ENCODE measurements at regions not wholly inside any gene's neighbourhood (a gene's known extent, or its start where the extent isn't known, plus 50 kb on each side); places are given as distances from the start of the nearest gene placed in this dataset.

DNA sequence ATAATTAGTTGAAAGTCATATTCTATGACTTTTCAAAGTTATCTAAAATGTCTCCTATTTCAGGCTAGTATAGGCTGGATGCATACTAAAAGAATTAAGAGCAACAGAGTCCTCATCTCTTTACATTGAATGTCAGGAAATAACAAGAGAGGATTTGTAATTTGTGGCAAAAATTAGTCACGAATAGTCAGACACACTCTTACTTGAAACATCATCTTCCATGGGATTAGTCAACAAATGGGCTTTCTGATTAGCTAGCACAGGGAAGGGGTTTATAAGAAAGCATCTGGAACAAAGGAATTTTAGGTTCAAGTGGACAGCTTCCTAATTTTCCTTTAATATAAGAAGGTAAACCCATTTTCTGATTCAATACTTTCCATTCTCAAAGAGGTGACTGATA, 330.3 kb upstream of the MEX3C start:
- Histone ChIP-seq H3K4me3 (ENCODE audit: low read depth, low read length) (no peak overlapping the region), H3K27ac (ENCODE audit: insufficient read depth, low read length, poor library complexity, severe bottlenecking) (no peak overlapping the region), H3K9me3 (ENCODE audit: control insufficient read depth in 2 of 2, low read length in 2 of 2) (no peaks in the 10 kb centered on the region), H3K27me3 (ENCODE audit: control insufficient read depth, insufficient read depth, low read length) (no peaks in the 10 kb centered on the region), H3K36me3 (ENCODE audit: control insufficient read depth, insufficient read depth, low read length) (no peaks in the 10 kb centered on the region), H3K4me1 (ENCODE audit: control insufficient read depth, insufficient read depth, low read length, poor library complexity, severe bottlenecking) (no peaks in the 10 kb centered on the region)
- no peaks in the 10 kb centered on the region for H3K27me3 Mint-ChIP-seq
- peaks cover 0 to 1% (median 0%) of the 10 kb centered on the region in 4 donors for H3K4me1 Mint-ChIP-seq
- no peak overlapping the region for H3K4me3 Mint-ChIP-seq
- DNase-seq, result no peak
- no peak overlapping the region for H3K27ac Mint-ChIP-seq
- H3K9me3 Mint-ChIP-seq, result peaks cover 0 to 2% (median 0%) of the 10 kb centered on the region in 7 donors
- no peaks in the 10 kb centered on the region for H3K36me3 Mint-ChIP-seq
- ATAC-seq (ENCODE audit: low read depth in 2 of 2), result no peak

DNA sequence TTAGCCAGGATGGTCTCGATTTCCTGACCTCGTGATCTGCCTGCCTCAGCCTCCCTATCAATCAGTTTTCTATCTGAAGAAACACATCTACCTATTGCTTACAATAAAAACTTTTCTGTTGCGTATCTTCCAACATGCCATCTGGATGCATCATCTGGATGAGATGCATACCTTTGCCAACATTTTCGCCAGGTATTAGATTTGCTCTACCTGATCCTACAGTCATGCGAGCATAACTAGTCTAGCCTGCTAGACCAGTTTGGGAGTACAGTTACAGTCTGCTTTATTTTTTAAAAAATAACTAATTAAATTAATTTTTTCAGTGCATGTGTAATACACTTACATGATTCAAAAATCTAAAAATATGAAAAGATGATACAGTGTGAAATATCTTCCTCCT, 334.0 kb upstream of the MEX3C start:
- Mint-ChIP-seq H3K9me3 (peaks cover 0 to 2% (median 0%) of the 10 kb centered on the region in 7 donors), H3K27ac (no peak overlapping the region), H3K4me3 (no peak overlapping the region), H3K27me3 (no peaks in the 10 kb centered on the region), H3K4me1 (peaks cover 0 to 1% (median 0%) of the 10 kb centered on the region in 4 donors), H3K36me3 (no peaks in the 10 kb centered on the region)
- Histone ChIP-seq H3K27ac (ENCODE audit: insufficient read depth, low read length, poor library complexity, severe bottlenecking) (no peak overlapping the region), H3K36me3 (ENCODE audit: control insufficient read depth, insufficient read depth, low read length) (no peaks in the 10 kb centered on the region), H3K4me3 (ENCODE audit: low read depth, low read length) (no peak overlapping the region), H3K27me3 (ENCODE audit: control insufficient read depth, insufficient read depth, low read length) (no peaks in the 10 kb centered on the region), H3K9me3 (ENCODE audit: control insufficient read depth in 2 of 2, low read length in 2 of 2) (no peaks in the 10 kb centered on the region), H3K4me1 (ENCODE audit: control insufficient read depth, insufficient read depth, low read length, poor library complexity, severe bottlenecking) (no peaks in the 10 kb centered on the region)
- no peak for ATAC-seq (ENCODE audit: low read depth in 2 of 2)
- no peak for DNase-seq

DNA sequence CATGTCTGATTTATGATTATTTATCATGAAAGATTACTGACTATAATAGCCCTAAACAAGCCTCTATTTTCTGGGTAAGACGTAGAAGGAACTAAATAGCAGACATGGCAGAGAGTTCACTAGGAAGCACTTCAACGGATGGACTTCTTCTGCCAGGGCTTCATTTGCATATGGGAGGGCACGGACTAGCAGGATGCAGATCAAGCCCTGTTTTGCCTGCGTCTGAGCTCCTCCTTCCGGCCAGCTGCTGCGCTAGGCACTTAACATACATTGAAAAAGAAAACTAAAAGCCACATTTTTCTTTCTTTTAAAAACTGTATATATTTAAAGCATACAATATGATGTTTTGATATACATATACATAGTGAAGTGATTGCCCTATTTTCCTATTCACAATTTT, 340.0 kb upstream of the MEX3C start:
- Mint-ChIP-seq H3K27me3 (no peaks in the 10 kb centered on the region), H3K27ac (no peak overlapping the region), H3K4me3 (no peak overlapping the region), H3K4me1 (peaks cover 0 to 5% (median 0%) of the 10 kb centered on the region in 4 donors), H3K36me3 (no peaks in the 10 kb centered on the region), H3K9me3 (peaks cover 0 to 4% (median 0%) of the 10 kb centered on the region in 7 donors)
- DNase-seq (peak in 1 of 3 donors; percentile 51), ATAC-seq (ENCODE audit: low read depth in 2 of 2) (no peak)
- H3K4me3 ChIP-seq (ENCODE audit: low read depth, low read length), result no peak overlapping the region
- no peaks in the 10 kb centered on the region for H3K4me1 ChIP-seq (ENCODE audit: control insufficient read depth, insufficient read depth, low read length, poor library complexity, severe bottlenecking)
- H3K36me3 ChIP-seq (ENCODE audit: control insufficient read depth, insufficient read depth, low read length), result no peaks in the 10 kb centered on the region
- no peaks in the 10 kb centered on the region for H3K9me3 ChIP-seq (ENCODE audit: control insufficient read depth in 2 of 2, low read length in 2 of 2)
- H3K27ac ChIP-seq (ENCODE audit: insufficient read depth, low read length, poor library complexity, severe bottlenecking), result no peak overlapping the region
- H3K27me3 ChIP-seq (ENCODE audit: control insufficient read depth, insufficient read depth, low read length), result no peaks in the 10 kb centered on the region

DNA sequence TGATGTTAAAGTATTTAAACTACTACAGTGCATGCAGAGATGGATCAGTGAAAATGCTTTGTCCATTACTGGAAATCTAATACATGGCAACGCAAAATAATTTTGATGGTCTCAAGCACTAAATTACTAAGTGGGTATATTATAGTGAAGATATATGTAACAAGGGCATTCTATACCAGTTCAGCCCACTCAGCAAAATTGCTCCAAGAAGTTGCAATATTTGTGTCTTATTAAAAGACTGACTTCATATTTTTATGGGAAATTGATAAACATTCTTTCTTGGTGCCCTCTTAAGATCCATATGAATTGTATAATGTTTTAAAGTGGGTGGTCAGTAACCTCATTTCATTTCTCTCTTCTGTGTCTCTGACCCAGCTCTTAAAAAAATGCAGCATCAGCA, 343.1 kb upstream of the MEX3C start:
- H3K4me3 Mint-ChIP-seq, result no peak overlapping the region
- ATAC-seq (ENCODE audit: low read depth in 2 of 2), result no peak
- Histone ChIP-seq H3K4me1 (ENCODE audit: control insufficient read depth, insufficient read depth, low read length, poor library complexity, severe bottlenecking) (no peaks in the 10 kb centered on the region), H3K36me3 (ENCODE audit: control insufficient read depth, insufficient read depth, low read length) (no peaks in the 10 kb centered on the region), H3K9me3 (ENCODE audit: control insufficient read depth in 2 of 2, low read length in 2 of 2) (no peaks in the 10 kb centered on the region), H3K4me3 (ENCODE audit: low read depth, low read length) (no peak overlapping the region), H3K27me3 (ENCODE audit: control insufficient read depth, insufficient read depth, low read length) (no peaks in the 10 kb centered on the region), H3K27ac (ENCODE audit: insufficient read depth, low read length, poor library complexity, severe bottlenecking) (no peak overlapping the region)
- H3K36me3 Mint-ChIP-seq, result no peaks in the 10 kb centered on the region
- no peak overlapping the region for H3K27ac Mint-ChIP-seq
- peaks cover 0 to 5% (median 0%) of the 10 kb centered on the region in 4 donors for H3K4me1 Mint-ChIP-seq
- no peak for DNase-seq
- no peaks in the 10 kb centered on the region for H3K27me3 Mint-ChIP-seq
- peaks cover 0 to 5% (median 0%) of the 10 kb centered on the region in 7 donors for H3K9me3 Mint-ChIP-seq

DNA sequence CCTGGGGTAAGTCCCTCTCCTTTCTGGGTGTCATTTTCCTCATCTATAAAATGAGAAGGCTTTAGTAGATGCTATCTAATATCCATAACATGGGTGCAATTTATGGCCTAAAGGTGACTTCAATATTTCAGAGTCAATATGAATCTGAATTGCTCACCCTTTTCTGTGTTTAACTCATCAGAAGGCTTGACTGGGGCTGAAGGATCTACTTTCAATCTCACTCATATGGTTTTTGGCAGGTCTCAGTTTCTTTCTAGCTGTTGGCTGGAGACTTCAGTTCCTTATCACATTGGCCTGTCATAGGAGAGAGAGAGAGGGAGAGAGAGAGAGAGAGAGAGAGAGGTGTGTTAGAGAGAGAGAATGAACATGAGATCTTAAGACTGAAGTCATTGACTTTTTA, 343.7 kb upstream of the MEX3C start:
- H3K36me3 Mint-ChIP-seq, result no peaks in the 10 kb centered on the region
- Histone ChIP-seq H3K36me3 (ENCODE audit: control insufficient read depth, insufficient read depth, low read length) (no peaks in the 10 kb centered on the region), H3K9me3 (ENCODE audit: control insufficient read depth in 2 of 2, low read length in 2 of 2) (no peaks in the 10 kb centered on the region), H3K4me3 (ENCODE audit: low read depth, low read length) (no peak overlapping the region), H3K4me1 (ENCODE audit: control insufficient read depth, insufficient read depth, low read length, poor library complexity, severe bottlenecking) (no peaks in the 10 kb centered on the region), H3K27me3 (ENCODE audit: control insufficient read depth, insufficient read depth, low read length) (no peaks in the 10 kb centered on the region), H3K27ac (ENCODE audit: insufficient read depth, low read length, poor library complexity, severe bottlenecking) (no peak overlapping the region)
- peaks cover 0 to 5% (median 0%) of the 10 kb centered on the region in 4 donors for H3K4me1 Mint-ChIP-seq
- no peaks in the 10 kb centered on the region for H3K27me3 Mint-ChIP-seq
- DNase-seq (no peak), ATAC-seq (ENCODE audit: low read depth in 2 of 2) (no peak)
- peaks cover 0 to 5% (median 0%) of the 10 kb centered on the region in 7 donors for H3K9me3 Mint-ChIP-seq
- no peak overlapping the region for H3K27ac Mint-ChIP-seq
- H3K4me3 Mint-ChIP-seq, result no peak overlapping the region

DNA sequence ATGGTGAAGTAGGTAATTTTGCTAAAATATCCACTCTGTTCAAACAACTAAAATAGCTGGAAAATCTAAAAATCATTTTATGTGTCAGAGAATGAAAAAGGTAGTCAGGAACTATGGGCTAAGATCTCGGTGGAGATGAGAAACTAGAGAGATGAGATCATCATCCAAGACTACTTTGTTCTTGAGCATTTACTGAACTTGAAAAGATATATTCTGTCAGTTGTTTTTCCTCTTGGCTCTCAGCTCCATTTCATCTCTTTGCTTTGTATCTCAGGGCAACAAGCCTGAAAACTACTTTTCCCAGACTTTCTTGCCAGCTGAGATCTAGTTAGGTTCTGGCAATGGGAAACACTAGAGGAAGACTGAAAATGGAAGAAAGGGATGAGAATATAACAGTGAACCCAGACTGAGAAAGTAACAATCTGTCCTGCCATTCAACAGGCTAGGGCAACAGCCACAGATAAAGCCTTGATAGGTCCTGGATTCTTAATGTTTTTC, 346.2 kb upstream of the MEX3C start:
- no peaks in the 10 kb centered on the region for H3K36me3 ChIP-seq (ENCODE audit: control insufficient read depth, insufficient read depth, low read length)
- H3K9me3 Mint-ChIP-seq, result peaks cover 0 to 5% (median 1%) of the 10 kb centered on the region in 7 donors
- H3K4me1 ChIP-seq (ENCODE audit: control insufficient read depth, insufficient read depth, low read length, poor library complexity, severe bottlenecking), result no peaks in the 10 kb centered on the region
- no peak overlapping the region for H3K4me3 ChIP-seq (ENCODE audit: low read depth, low read length)
- no peaks in the 10 kb centered on the region for H3K4me1 Mint-ChIP-seq
- H3K27me3 ChIP-seq (ENCODE audit: control insufficient read depth, insufficient read depth, low read length), result no peaks in the 10 kb centered on the region
- no peak for ATAC-seq (ENCODE audit: low read depth in 2 of 2)
- no peak overlapping the region for H3K27ac ChIP-seq (ENCODE audit: insufficient read depth, low read length, poor library complexity, severe bottlenecking)
- no peak for DNase-seq
- peaks cover 6% of the 10 kb centered on the region for H3K27me3 Mint-ChIP-seq
- no peak overlapping the region for H3K4me3 Mint-ChIP-seq
- no peaks in the 10 kb centered on the region for H3K36me3 Mint-ChIP-seq
- H3K9me3 ChIP-seq (ENCODE audit: control insufficient read depth in 2 of 2, low read length in 2 of 2), result no peaks in the 10 kb centered on the region
- H3K27ac Mint-ChIP-seq, result no peak overlapping the region

DNA sequence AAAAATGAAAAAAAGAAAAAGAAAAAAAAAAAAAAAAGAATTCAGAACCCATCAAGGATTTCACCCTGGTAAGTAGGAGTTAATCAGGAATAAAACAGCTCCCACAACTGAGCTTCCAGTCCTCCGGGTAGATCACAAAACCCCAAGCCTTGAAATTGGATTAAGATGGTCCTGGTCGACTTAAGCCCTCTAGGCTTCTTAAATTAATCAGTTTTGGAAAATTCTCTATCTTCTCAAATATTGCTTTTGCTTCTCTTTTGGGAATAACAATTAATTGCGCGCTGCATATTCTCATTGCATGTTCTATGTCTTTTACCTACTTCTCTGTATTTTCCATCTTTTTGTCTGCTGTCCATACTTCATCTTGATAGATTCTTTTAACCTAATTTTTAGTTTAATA, 348.0 kb upstream of the MEX3C start:
- Mint-ChIP-seq H3K4me3 (no peak overlapping the region), H3K36me3 (no peaks in the 10 kb centered on the region), H3K27ac (no peak overlapping the region), H3K27me3 (peaks cover 6% of the 10 kb centered on the region), H3K9me3 (peaks cover 0 to 3% (median 0%) of the 10 kb centered on the region in 7 donors), H3K4me1 (no peaks in the 10 kb centered on the region)
- no peaks in the 10 kb centered on the region for H3K9me3 ChIP-seq (ENCODE audit: control insufficient read depth in 2 of 2, low read length in 2 of 2)
- no peak for ATAC-seq (ENCODE audit: low read depth in 2 of 2)
- no peaks in the 10 kb centered on the region for H3K36me3 ChIP-seq (ENCODE audit: control insufficient read depth, insufficient read depth, low read length)
- H3K27me3 ChIP-seq (ENCODE audit: control insufficient read depth, insufficient read depth, low read length), result no peaks in the 10 kb centered on the region
- H3K4me1 ChIP-seq (ENCODE audit: control insufficient read depth, insufficient read depth, low read length, poor library complexity, severe bottlenecking), result no peaks in the 10 kb centered on the region
- no peak overlapping the region for H3K4me3 ChIP-seq (ENCODE audit: low read depth, low read length)
- no peak for DNase-seq
- H3K27ac ChIP-seq (ENCODE audit: insufficient read depth, low read length, poor library complexity, severe bottlenecking), result no peak overlapping the region

DNA sequence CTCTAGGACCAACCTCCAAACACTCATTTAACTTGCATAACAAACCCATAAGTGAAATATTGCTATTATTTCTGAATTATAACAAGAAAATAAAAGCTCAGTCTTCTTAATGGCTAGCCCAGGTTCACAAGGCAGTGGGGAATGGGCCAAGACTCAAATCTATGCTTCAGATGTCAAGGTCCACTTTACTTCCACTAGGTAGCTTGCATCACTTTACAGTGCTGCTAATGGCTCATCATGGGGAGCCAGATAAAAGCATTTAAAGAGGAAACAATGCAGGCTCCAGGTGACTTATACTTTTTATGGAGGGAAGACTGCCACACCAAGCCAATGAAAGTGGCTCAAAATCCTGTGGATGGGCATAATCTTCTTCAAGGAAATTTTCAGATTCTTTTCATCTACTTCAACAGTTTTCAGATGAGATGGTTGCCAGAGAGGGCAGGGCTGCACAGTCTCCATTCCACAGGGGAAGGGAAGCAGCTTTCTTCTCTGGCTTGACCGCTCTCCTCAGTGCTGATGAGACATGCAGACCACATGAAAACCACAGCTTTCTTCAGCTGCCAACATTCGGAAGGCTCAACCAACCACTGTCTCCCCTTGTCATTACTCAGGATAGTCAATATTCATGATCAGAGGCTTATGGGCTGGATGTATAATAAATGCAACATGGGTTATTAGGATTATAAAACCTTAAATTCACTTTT, 361.9 kb upstream of the MEX3C start:
- Mint-ChIP-seq H3K4me3 (no peak overlapping the region), H3K4me1 (no peaks in the 10 kb centered on the region), H3K36me3 (no peaks in the 10 kb centered on the region), H3K27me3 (no peaks in the 10 kb centered on the region), H3K27ac (no peak overlapping the region), H3K9me3 (peaks cover 0 to 5% (median 4%) of the 10 kb centered on the region in 7 donors)
- DNase-seq (no peak), ATAC-seq (ENCODE audit: low read depth in 2 of 2) (no peak)
- Histone ChIP-seq H3K27ac (ENCODE audit: insufficient read depth, low read length, poor library complexity, severe bottlenecking) (no peak overlapping the region), H3K9me3 (ENCODE audit: control insufficient read depth in 2 of 2, low read length in 2 of 2) (no peaks in the 10 kb centered on the region), H3K4me3 (ENCODE audit: low read depth, low read length) (no peak overlapping the region), H3K36me3 (ENCODE audit: control insufficient read depth, insufficient read depth, low read length) (no peaks in the 10 kb centered on the region), H3K4me1 (ENCODE audit: control insufficient read depth, insufficient read depth, low read length, poor library complexity, severe bottlenecking) (no peaks in the 10 kb centered on the region), H3K27me3 (ENCODE audit: control insufficient read depth, insufficient read depth, low read length) (no peaks in the 10 kb centered on the region)
